Right lobe of liver (tissue), 4 donors: ENCODE measurements at regions not wholly inside any gene's neighbourhood (a gene's known extent, or its start where the extent isn't known, plus 50 kb on each side); places are given as distances from the start of the nearest gene placed in this dataset.

ENCODE experiments used
- CTCF ChIP-seq, 4 donors: fragments of 200-600 bp in 3 of 4; fragments of 450-650 bp in 1 of 4; IDR thresholded peaks; one replicate each; pipeline versions ENCODE4 v1.5.1 to v1.8.0; 2016 to 2022; ENCODE audit warnings: antibody characterized with exemption in 4 of 4, mild to moderate bottlenecking in 2 of 4
- POLR2A ChIP-seq: fragments of 450-650 bp; IDR thresholded peaks from one replicate; pipeline ENCODE4 v1.6.1; 2017; ENCODE audit warnings: antibody characterized with exemption, mild to moderate bottlenecking
- donor health status: DM: no; HTN: no; CAD: no.
- donor health status: DM: no; HTN: no; CAD: no.
- donor health status: DM: no; HTN: yes; CAD: no.

- TF ChIP-seq CTCF (IDR thresholded peaks at IDR 0.05) (no peak), POLR2A (no peak)
Observed at GRCh38 chr2:208916881-208917280, 507.0 kb upstream of the MAP2 start.
